ENCODE measurements at regions not wholly inside any gene's neighbourhood (a gene's known extent, or its start where the extent isn't known, plus 50 kb on each side); places are given as distances from the start of the nearest gene placed in this dataset.
"Not testable (repeated sequence)": the region's sequence is repeated elsewhere in the genome, so short reads cannot be mapped to it uniquely, and the experiment has no call there.

DNA sequence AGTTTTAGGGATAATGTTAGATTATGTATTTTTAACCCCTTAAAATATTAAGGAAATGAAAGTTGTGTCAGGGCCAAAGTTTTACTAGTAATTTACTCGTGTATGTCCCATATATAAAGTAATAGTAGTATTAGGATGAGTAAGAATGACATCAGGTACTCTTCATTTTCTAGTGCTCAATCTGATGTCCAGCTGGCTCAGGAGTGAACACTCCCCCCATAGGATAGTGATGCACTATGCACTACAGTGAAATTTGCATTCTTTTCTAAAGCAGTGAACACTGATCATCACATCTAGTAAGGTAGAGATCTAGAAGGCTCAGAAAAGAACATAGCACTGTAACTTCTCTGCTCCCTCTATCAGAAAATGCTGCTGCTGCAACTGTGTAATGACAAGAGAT lies 409.7 kb downstream of the GLUD2 start:
- CTCF ChIA-PET = no interaction called here
- Mint-ChIP-seq H3K27ac (no peak overlapping the region), H3K4me3 (no peak overlapping the region), H3K4me1 (no peaks in the 10 kb centered on the region), H3K36me3 (no peaks in the 10 kb centered on the region), H3K9me3 (ENCODE audit: low read depth) (no peaks in the 10 kb centered on the region), H3K27me3 (no peaks in the 10 kb centered on the region)
- DNase-seq (no peak), ATAC-seq (no peak)

DNA sequence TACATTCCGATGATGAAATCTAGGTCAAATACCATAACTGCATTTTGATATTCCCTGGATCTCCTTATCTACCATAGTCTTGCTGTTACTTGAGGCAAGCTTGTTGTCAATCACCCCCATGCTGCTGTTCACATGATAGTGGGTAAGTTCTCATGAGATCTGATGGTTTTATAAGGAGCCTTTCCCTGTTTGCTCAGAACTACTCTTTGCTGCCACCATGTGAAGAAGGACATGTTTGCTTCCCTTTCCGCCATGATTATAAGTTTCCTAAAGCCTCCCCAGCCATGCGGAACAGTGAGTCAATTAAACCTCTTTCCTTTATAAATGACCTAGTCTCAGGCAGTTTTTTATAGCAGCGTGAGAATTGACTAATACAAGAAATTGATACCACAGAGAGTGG lies 432.0 kb downstream of the GLUD2 start:
- H3K4me1 Mint-ChIP-seq = no peaks in the 10 kb centered on the region
- no peak overlapping the region for H3K27ac Mint-ChIP-seq
- CTCF ChIA-PET = no interaction called here
- H3K9me3 Mint-ChIP-seq (ENCODE audit: low read depth) = no peaks in the 10 kb centered on the region
- H3K36me3 Mint-ChIP-seq = no peaks in the 10 kb centered on the region
- no peak for ATAC-seq
- no peak for DNase-seq
- no peaks in the 10 kb centered on the region for H3K27me3 Mint-ChIP-seq
- no peak overlapping the region for H3K4me3 Mint-ChIP-seq

DNA sequence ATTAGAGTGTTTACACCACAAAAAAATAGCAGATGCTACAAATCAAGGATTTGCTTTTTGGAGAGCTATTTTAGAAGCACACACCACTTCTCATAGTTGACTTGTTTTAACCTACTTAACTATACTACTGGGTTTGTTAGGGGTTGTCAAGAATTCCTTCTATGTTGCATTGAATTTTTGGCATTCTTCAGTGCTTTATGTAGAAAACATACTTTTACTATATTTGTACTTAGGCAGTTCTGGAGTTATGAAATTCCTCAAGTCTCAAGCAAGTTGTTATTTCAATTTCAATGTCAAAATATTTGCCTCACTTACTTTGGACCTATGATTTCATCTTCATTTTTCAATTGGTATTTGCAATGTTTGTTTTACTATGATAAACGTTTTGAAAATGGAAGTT lies 449.6 kb downstream of the GLUD2 start:
- Mint-ChIP-seq H3K4me3 (no peak overlapping the region), H3K9me3 (ENCODE audit: low read depth) (no peaks in the 10 kb centered on the region), H3K4me1 (no peaks in the 10 kb centered on the region), H3K27ac (no peak overlapping the region), H3K36me3 (no peaks in the 10 kb centered on the region), H3K27me3 (no peaks in the 10 kb centered on the region)
- DNase-seq = no peak
- CTCF ChIA-PET = no interaction called here
- ATAC-seq = no peak

DNA sequence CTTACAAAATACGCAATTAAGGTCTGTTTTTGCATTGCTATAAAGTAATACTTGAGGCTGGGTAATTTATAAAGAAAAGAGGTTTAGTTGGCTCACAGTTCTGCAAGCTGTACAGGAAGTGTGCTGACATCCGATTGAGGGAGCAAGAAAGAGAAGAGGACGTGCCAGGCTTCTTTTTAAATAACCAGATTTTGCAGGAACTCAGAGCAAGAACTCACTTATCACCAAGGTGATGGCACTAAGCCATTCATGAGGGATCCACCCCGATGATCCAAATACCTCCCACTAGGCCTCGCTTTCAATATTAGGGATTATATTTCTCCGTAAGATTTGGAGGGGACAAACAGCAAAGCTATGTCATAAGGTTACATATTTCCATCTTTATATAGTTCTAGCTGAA lies 456.7 kb downstream of the GLUD2 start:
- H3K9me3 Mint-ChIP-seq (ENCODE audit: low read depth) = no peaks in the 10 kb centered on the region

DNA sequence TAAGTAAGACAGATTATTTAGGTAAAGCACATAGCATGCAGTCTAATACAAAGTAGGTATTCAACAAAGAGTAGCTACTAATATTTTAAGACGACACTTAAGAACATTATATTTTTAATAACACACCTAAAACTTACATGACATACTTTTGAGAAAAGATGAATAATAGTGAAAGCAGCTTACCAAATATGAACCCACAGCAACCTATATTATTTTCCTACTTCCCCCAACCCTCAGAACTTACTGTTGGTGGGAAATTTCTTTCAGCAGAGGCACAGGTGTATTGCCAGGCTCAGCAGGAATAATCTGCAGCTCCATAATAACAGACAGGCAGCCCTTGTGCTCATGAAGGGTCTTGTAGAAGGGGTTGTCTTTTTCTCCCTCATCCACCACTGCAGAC lies 498.9 kb downstream of the GLUD2 start:
- no peak for DNase-seq
- H3K36me3 Mint-ChIP-seq = no peaks in the 10 kb centered on the region
- no peak for ATAC-seq
- H3K4me3 Mint-ChIP-seq = no peak overlapping the region
- no peaks in the 10 kb centered on the region for H3K4me1 Mint-ChIP-seq
- no peaks in the 10 kb centered on the region for H3K27me3 Mint-ChIP-seq
- H3K27ac Mint-ChIP-seq = no peak overlapping the region
- CTCF ChIA-PET = no interaction called here
- no peaks in the 10 kb centered on the region for H3K9me3 Mint-ChIP-seq (ENCODE audit: low read depth)

More for the DNA sequence above, 456.7 kb downstream of the GLUD2 start:
- Mint-ChIP-seq H3K27me3 (no peaks in the 10 kb centered on the region), H3K4me3 (no peak overlapping the region), H3K27ac (no peak overlapping the region), H3K4me1 (no peaks in the 10 kb centered on the region), H3K36me3 (no peaks in the 10 kb centered on the region)
- DNase-seq = no peak
- ATAC-seq = no peak
- CTCF ChIA-PET = no interaction called here

DNA sequence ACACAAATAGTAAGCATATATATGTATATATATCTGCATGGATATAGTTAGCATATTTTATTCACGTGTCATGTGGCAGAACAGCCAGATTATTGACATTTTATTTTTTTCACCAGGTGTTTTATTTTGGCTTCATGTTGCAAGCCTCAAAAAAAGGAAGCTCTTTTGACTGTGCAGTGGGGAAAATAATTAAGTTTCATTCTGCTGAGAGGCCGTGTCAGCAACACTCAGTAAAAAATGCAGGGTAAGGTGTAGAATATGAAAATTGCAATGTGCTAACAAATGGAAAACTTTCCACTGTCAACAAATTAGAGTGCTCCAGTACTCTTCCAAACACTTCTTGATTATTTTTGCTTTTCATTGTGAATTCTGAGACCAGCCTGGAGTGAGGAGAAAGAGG lies 511.5 kb downstream of the GLUD2 start:
- H3K4me1 Mint-ChIP-seq = no peaks in the 10 kb centered on the region
- H3K9me3 Mint-ChIP-seq (ENCODE audit: low read depth) = no peaks in the 10 kb centered on the region
- CTCF ChIA-PET = no interaction called here
- DNase-seq (no peak), ATAC-seq (no peak)
- H3K27me3 Mint-ChIP-seq = no peaks in the 10 kb centered on the region
- H3K36me3 Mint-ChIP-seq = no peaks in the 10 kb centered on the region
- no peak overlapping the region for H3K27ac Mint-ChIP-seq
- no peak overlapping the region for H3K4me3 Mint-ChIP-seq

DNA sequence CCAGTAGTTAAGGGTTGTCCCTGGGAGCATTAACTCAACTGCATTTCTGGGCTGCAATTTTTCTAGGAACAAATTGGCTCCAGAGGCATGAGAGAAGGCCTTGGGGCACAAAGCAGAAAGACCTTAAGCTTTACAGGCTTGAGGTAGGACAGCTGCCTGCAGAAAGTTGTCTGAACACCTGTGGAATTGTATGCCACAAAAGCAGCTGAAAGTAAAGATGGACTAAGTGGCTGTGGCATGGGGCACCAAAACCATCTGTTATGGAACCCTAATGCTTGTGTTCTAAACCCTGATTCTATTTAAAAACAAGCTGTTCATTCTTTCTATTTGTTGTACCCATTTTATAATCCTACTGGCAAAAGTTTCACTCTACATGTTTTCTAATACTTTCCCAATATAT lies 515.2 kb downstream of the GLUD2 start:
- Mint-ChIP-seq H3K27me3 (no peaks in the 10 kb centered on the region), H3K9me3 (ENCODE audit: low read depth) (no peaks in the 10 kb centered on the region), H3K4me3 (no peak overlapping the region), H3K4me1 (no peaks in the 10 kb centered on the region), H3K27ac (no peak overlapping the region), H3K36me3 (no peaks in the 10 kb centered on the region)
- DNase-seq = no peak
- ATAC-seq = no peak
- CTCF ChIA-PET = no interaction called here

DNA sequence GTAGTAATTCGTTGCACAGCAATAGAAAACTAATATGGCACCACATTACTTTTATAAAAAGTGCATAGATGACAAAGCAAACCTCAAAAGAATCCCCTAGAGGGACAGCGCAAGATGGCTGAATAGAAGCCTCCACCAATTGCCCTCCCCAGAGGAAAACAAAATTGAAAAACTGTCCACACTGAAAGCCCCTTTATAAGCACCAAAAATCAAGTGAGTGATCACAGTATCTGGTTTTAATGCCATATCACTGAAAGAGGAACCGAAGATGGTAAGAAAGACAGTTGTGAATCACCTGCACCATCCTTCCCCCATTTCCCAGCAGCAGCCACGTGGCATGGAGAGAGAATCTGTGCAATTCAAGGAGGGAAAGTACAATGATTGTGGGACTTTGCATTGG lies 522.2 kb downstream of the GLUD2 start:
- ATAC-seq = no peak
- no peaks in the 10 kb centered on the region for H3K4me1 Mint-ChIP-seq
- no peaks in the 10 kb centered on the region for H3K27me3 Mint-ChIP-seq
- CTCF ChIA-PET = no interaction called here
- no peak overlapping the region for H3K4me3 Mint-ChIP-seq
- DNase-seq = no peak
- no peaks in the 10 kb centered on the region for H3K9me3 Mint-ChIP-seq (ENCODE audit: low read depth)
- no peak overlapping the region for H3K27ac Mint-ChIP-seq
- no peaks in the 10 kb centered on the region for H3K36me3 Mint-ChIP-seq

DNA sequence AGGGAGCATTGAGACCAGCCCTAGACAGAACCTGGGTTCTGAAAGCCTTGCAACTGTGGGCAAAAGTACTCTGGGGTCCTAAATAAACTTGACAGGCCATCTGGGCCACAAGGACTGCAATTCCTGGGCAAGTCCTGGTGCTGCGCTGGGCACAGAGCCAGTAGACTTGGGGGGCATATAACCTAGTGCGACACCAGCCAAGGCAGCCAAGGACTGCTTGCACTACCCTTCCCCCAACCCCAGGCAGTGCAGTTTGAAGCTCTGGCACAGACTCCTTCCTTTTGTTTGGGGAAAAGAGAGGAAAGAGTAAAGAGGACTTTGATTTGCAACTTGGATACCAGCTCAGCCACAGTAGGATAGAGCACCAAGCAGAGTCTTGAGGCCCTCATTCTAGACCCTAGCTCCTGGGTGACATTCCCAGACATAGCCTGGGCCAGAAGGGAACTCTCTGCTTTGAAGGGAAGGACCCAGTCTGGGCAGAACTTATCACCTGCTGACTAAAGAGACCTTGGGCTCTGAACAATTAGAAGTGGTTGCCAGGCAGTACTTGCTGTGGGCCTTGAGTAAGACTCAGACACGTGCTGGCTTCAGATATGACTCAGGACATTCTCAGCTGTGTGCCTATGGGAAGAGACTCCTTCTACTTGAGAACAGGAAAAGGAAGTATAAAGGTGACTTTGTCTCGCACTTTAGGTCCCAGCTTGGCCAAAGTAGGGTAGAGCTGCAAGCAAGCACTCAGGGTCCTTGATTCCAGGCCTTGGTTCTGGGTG lies 522.8 kb downstream of the GLUD2 start:
- no peaks in the 10 kb centered on the region for H3K27me3 Mint-ChIP-seq
- no peaks in the 10 kb centered on the region for H3K4me1 Mint-ChIP-seq
- no peak overlapping the region for H3K27ac Mint-ChIP-seq
- CTCF ChIA-PET = no interaction called here
- DNase-seq (no peak), ATAC-seq (no peak)
- H3K4me3 Mint-ChIP-seq = no peak overlapping the region
- no peaks in the 10 kb centered on the region for H3K36me3 Mint-ChIP-seq
- no peaks in the 10 kb centered on the region for H3K9me3 Mint-ChIP-seq (ENCODE audit: low read depth)

DNA sequence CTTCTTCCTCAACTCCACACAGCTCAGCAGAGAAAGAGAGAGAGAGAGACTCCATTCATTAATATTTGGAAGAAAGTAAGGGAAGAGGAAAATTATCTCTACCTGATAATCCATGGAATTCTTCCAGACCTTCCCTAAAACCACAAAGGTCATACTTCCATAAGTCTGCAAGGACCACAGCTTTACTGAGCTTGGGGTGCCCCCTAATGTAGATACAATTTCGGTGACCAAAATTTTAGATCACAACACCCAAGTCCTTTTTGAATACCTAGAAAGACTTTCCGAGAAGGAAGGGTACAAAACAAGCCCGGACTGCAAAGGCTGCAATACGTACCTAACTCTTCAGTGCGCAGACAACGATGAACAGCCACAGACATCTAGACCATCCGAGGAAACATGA lies 523.9 kb downstream of the GLUD2 start:
- CTCF ChIA-PET = no interaction called here
- Mint-ChIP-seq H3K27ac (no peak overlapping the region), H3K9me3 (ENCODE audit: low read depth) (no peaks in the 10 kb centered on the region), H3K4me3 (no peak overlapping the region), H3K36me3 (no peaks in the 10 kb centered on the region), H3K4me1 (no peaks in the 10 kb centered on the region), H3K27me3 (no peaks in the 10 kb centered on the region)
- ATAC-seq (no peak), DNase-seq (no peak)

DNA sequence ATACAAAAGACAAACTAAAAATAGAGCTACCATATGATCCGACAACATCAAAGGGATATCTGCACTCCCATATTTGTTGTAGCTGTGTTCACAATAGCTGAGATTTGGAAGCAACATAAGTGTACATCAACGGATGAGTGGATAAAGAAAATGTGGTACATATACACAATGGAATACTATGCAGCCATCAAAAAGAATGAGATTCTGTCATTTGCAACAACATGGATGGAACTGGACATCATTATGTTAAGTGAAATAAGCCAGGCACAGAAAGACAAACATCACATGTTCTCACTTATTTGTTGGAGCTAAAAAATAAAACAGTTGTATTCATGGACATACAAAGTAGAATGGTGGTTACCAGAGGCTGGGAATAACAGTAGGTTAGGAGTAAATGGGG lies 527.0 kb downstream of the GLUD2 start:
- H3K36me3 Mint-ChIP-seq; H3K4me3 Mint-ChIP-seq; H3K27me3 Mint-ChIP-seq; ATAC-seq; H3K9me3 Mint-ChIP-seq (ENCODE audit: low read depth); DNase-seq; H3K27ac Mint-ChIP-seq; H3K4me1 Mint-ChIP-seq; CTCF ChIA-PET: not testable (repeated sequence)

DNA sequence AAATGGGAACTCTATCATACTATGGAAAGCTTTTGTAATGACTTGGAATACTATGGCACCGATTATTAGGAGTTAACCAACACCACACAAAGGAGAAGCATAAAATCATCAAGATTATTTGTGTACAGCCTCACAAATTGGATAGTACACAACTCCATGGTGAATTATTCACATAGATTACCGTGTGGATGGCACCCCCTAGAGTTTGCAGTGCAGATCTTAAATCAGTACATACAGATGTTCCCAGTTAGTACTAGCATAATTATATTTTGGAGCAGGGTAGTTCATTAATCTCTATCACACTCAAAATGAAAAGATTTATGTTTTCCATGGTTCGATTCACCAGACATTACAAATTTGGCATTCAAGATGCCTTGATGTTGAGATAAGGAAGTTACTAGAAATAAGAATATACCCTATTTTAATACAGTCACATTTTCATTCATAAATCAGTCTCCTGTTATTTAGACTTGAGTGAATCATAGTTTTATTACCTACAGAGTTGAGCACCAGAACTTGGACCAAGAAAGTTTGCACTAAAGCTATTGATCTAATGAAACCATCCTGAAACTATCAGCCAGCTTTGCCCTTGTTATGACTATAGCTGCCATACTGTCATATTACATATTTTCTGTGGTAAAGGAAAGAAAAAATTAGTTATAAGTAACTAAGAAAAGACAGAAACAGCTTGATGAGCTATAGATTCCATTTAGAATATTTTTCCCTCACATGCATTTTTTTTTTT lies 531.8 kb downstream of the GLUD2 start:
- Mint-ChIP-seq H3K4me1 (no peaks in the 10 kb centered on the region), H3K27ac (no peak overlapping the region), H3K9me3 (ENCODE audit: low read depth) (no peaks in the 10 kb centered on the region), H3K36me3 (no peaks in the 10 kb centered on the region), H3K4me3 (no peak overlapping the region), H3K27me3 (no peaks in the 10 kb centered on the region)
- DNase-seq (no peak), ATAC-seq (no peak)
- CTCF ChIA-PET = no interaction called here

DNA sequence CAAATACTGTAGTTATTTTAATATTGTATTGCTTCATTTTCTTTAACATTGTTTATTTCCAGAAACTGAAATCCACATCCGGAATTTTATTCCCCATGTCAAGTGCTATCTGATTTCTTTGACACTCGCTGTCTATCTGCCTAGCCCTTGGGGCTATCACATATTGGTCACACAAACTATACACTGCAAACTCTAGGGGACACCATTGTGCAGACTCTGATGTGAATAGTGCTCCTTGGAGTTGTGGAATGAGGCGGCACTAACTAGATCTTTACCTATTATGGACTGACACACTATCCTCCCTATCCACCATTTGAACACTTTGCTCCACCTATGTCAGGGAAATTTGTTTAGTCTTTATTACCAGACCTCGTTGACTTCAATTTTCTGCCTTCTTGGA lies 534.5 kb downstream of the GLUD2 start:
- H3K27me3 Mint-ChIP-seq = no peaks in the 10 kb centered on the region
- no peak for ATAC-seq
- no peaks in the 10 kb centered on the region for H3K4me1 Mint-ChIP-seq
- no peak for DNase-seq
- CTCF ChIA-PET = no interaction called here
- no peak overlapping the region for H3K27ac Mint-ChIP-seq
- H3K36me3 Mint-ChIP-seq = no peaks in the 10 kb centered on the region
- no peaks in the 10 kb centered on the region for H3K9me3 Mint-ChIP-seq (ENCODE audit: low read depth)
- no peak overlapping the region for H3K4me3 Mint-ChIP-seq

DNA sequence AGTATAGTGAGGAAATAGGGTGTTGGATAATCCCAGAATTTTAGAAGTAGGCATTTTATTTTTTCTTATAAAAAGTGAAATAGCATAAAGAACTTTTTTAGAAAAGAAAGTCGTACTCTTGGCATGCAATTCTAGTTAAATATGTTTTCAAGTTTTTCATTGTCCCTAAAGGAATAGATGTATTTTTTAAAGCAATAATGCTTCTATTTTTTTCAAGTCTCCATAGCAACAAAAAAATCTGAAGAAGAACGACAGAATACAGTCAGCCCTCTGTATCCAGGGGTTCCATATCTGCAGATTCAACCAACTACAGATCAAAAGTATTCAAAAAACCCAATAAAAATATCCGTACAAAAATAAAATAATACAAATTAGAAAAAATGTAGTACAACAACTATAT lies 538.2 kb downstream of the GLUD2 start:
- H3K27me3 Mint-ChIP-seq = no peaks in the 10 kb centered on the region
- H3K4me3 Mint-ChIP-seq = no peak overlapping the region
- DNase-seq (no peak), ATAC-seq (no peak)
- H3K4me1 Mint-ChIP-seq = no peaks in the 10 kb centered on the region
- CTCF ChIA-PET = no interaction called here
- no peaks in the 10 kb centered on the region for H3K36me3 Mint-ChIP-seq
- H3K27ac Mint-ChIP-seq = no peak overlapping the region
- H3K9me3 Mint-ChIP-seq (ENCODE audit: low read depth) = no peaks in the 10 kb centered on the region

All from activated CD8-positive, alpha-beta memory T cell treated with anti-CD3 and anti-CD28 coated beads, Interleukin-2, amount 10 ng/mL, durations not matched to agents 7 days and 5 days (primary cell).